ENCODE measurements at regions not wholly inside any gene's neighbourhood (a gene's known extent, or its start where the extent isn't known, plus 50 kb on each side); places are given as distances from the start of the nearest gene placed in this dataset.

DNA sequence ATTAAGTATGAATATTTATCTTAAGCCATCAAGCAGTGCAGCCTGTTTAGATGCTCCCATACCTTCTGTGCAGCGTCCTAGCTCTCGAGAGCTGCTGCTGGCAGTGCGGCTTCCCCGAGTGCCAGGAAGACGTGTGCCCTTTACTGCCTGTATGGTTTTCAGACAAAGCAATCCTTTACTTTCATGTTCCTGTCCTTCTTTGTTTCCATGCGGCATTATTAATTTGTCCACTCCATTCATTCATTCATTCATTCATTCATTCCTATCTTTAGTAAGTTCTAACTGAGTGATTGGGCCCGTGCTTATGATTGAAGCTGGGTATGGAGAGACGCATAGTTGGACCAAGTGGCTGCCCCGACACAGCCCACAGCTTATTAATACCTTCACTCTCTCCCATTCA, 446.6 kb upstream of the HNRNPA3 start:
- H3K36me3 ChIP-seq, result no peaks in the 10 kb centered on the region
- H3K27me3 ChIP-seq, result no peaks in the 10 kb centered on the region
- no peaks in the 10 kb centered on the region for H3K9me3 ChIP-seq
- H3K4me1 ChIP-seq, result no peaks in the 10 kb centered on the region
- TF ChIP-seq CTCF (IDR thresholded peaks at IDR 0.05), result no peak
- intact Hi-C loops (cut with DNase I), result no loop called here
- H3K4me3 ChIP-seq, result no peak overlapping the region
- DNase-seq (no peak), ATAC-seq (no peak)
- no peak overlapping the region for H3K27ac ChIP-seq

DNA sequence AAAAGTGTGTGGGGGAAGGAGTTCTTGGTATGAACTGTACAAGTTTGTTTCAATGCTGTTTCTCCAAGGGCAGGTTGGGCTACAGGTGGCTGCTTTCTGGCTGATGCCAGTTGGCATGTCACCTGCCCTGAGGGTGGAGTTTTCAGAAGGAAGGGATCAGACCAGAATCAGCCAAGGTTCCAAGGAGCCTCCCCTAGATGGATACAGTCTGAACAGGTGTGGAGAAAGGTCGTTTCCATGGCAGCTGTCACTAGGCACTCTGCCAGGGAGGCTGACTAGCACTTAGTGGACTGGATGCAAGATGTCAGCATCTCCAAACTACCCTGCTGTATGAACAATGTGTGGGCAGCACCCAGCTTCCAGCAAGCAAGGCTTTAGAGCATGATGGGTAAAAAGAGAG, 444.4 kb upstream of the HNRNPA3 start:
- ATAC-seq (no peak), DNase-seq (no peak)
- intact Hi-C loops (cut with DNase I), result no loop called here
- Histone ChIP-seq H3K36me3 (no peaks in the 10 kb centered on the region), H3K27ac (no peak overlapping the region), H3K4me3 (no peak overlapping the region), H3K4me1 (no peaks in the 10 kb centered on the region), H3K27me3 (no peaks in the 10 kb centered on the region), H3K9me3 (no peaks in the 10 kb centered on the region)
- TF ChIP-seq CTCF (IDR thresholded peaks at IDR 0.05), result no peak

GRCh38 chr2:176769021-176769420, 443.6 kb upstream of the HNRNPA3 start:
- no peak for TF ChIP-seq CTCF (IDR thresholded peaks at IDR 0.05)
- intact Hi-C loops (cut with DNase I), result no loop called here
- DNase-seq, result no peak

DNA sequence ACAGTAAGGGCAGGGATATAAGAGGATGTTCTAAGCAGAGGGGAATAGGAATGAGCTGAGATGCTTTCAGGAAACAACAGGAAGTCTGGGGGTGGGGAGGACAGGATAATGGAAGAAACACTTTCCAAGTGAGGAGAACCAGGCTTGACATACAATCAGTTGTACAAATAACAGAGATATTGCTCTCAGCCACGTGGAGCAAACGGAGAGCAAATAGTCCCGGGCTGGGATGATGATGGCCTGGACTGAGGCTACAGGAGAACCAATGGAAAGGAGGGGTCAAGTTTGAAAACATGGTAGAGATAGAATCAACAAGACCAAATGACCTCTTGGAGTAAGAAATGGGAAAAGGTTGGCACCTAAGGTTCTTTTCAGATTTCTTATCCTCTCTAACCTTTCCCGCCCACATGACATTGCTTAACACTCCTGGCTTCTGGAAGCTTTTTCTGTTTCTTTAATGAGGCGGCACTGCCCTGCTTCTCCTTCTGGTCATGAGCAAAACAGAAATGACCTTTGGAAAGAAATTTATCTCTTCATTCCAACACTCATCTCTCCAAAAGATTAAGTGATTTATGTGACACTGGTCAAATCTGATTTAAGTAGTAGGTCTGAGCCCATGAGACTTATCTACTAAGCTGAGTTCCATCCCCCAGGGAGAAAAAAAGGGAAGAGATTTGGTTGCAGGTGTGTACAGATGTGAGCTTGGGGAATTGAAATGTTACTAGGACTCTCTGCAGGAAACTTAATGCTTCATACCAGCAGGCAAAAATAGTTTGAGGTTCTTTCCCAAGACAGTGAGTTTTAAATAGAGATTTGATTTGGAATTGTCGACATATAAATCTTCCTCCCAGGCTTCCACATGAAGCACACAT, 442.9 kb upstream of the HNRNPA3 start:
- H3K27ac ChIP-seq, result no peak overlapping the region
- no peaks in the 10 kb centered on the region for H3K36me3 ChIP-seq
- intact Hi-C loops (cut with DNase I), result no loop called here
- no peaks in the 10 kb centered on the region for H3K4me1 ChIP-seq
- DNase-seq (no peak), ATAC-seq (no peak)
- H3K9me3 ChIP-seq, result no peaks in the 10 kb centered on the region
- H3K4me3 ChIP-seq, result no peak overlapping the region
- no peak for TF ChIP-seq CTCF (IDR thresholded peaks at IDR 0.05)
- no peaks in the 10 kb centered on the region for H3K27me3 ChIP-seq

More at GRCh38 chr2:176769021-176769420, 443.6 kb upstream of the HNRNPA3 start:
- Histone ChIP-seq H3K4me3 (no peak overlapping the region), H3K36me3 (no peaks in the 10 kb centered on the region), H3K27me3 (no peaks in the 10 kb centered on the region), H3K9me3 (no peaks in the 10 kb centered on the region), H3K27ac (no peak overlapping the region), H3K4me1 (no peaks in the 10 kb centered on the region)
- ATAC-seq, result no peak

DNA sequence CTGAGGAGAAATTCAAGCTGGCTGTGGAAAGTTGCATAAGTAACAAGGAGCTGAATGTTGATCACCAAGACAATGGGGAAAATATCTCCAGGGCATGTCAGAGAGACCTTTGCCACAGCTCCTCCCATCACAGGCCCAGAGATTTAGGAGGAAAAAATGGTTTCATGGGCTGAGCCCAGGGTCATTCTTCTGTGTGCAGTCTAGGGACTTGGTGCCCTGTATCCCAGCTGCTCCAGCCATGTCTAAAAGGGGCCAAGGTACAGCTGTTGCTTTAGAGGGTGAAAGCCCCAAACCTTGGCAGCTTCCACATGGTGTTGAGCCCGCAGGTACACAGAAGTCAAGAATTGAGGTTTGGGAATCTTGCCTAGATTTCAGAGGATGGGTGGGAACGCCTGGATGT, 439.8 kb upstream of the HNRNPA3 start:
- TF ChIP-seq CTCF (IDR thresholded peaks at IDR 0.05), result no peak
- ATAC-seq, result no peak
- H3K4me1 ChIP-seq, result no peaks in the 10 kb centered on the region

More for the DNA sequence above, 439.8 kb upstream of the HNRNPA3 start:
- no peaks in the 10 kb centered on the region for H3K9me3 ChIP-seq
- no peak overlapping the region for H3K27ac ChIP-seq
- H3K4me3 ChIP-seq, result no peak overlapping the region
- H3K27me3 ChIP-seq, result no peaks in the 10 kb centered on the region
- H3K36me3 ChIP-seq, result no peaks in the 10 kb centered on the region
- intact Hi-C loops (cut with DNase I), result no loop called here
- DNase-seq, result no peak

Measured in upper lobe of right lung (tissue), 1 donor.